ENCODE measurements at regions not wholly inside any gene's neighbourhood (a gene's known extent, or its start where the extent isn't known, plus 50 kb on each side); places are given as distances from the start of the nearest gene placed in this dataset.

DNA sequence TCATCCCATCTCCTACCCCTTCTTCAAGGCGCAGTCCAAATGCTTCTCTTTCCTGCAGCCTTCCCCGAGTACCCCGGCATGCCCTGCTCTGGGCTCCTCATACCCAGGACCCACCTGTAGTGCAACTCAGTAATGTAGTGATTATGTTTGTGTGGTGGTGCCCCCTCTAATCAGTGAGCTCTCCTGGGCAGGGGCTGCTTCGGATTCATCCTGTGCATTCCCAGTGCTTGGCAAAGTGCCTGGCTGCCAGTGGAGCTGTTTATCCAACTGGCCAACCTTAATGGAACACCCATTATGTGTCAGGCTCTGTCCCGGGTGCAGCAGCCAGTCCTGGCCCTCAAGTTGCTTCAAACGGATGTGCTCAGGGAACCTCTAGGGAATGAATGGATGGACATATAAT lies 174.4 kb upstream of the LINGO1 start:
- TF ChIP-seq, protein P1, sequence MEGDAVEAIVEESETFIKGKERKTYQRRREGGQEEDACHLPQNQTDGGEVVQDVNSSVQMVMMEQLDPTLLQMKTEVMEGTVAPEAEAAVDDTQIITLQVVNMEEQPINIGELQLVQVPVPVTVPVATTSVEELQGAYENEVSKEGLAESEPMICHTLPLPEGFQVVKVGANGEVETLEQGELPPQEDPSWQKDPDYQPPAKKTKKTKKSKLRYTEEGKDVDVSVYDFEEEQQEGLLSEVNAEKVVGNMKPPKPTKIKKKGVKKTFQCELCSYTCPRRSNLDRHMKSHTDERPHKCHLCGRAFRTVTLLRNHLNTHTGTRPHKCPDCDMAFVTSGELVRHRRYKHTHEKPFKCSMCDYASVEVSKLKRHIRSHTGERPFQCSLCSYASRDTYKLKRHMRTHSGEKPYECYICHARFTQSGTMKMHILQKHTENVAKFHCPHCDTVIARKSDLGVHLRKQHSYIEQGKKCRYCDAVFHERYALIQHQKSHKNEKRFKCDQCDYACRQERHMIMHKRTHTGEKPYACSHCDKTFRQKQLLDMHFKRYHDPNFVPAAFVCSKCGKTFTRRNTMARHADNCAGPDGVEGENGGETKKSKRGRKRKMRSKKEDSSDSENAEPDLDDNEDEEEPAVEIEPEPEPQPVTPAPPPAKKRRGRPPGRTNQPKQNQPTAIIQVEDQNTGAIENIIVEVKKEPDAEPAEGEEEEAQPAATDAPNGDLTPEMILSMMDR (IDR thresholded peaks at IDR 0.05): no peak
- no peak for TF ChIP-seq POLR2A (IDR thresholded peaks at IDR 0.05)

All from esophagus squamous epithelium (tissue), 4 donors.